ENCODE measurements at regions not wholly inside any gene's neighbourhood (a gene's known extent, or its start where the extent isn't known, plus 50 kb on each side); places are given as distances from the start of the nearest gene placed in this dataset.
"Not testable (repeated sequence)": the region's sequence is repeated elsewhere in the genome, so short reads cannot be mapped to it uniquely, and the experiment has no call there.

GRCh38 chr9:88816141-88816540 is 175.1 kb upstream of the S1PR3 start:
- DNase-seq (ENCODE audit: low spot score): no peak

DNA sequence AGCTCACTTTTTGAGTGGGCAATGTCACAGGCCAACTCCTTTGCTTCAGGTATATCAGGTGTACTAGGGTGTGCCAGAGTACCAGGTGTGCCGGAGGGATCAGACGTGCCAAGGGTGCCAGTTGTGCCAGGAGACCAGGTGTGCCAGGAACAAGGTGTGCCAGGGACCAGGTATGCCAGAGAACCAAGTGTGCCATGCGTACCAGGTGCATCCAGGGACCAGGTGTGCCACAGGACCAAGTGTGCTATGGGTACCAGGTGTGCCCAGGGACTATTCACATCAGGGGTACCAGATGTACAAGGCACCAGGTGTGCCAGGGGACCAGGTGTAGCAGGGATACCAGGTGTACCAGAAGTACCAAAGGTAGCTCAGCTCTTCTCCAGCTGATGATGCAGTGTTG is 174.7 kb upstream of the S1PR3 start:
- DNase-seq (ENCODE audit: low spot score): no peak

DNA sequence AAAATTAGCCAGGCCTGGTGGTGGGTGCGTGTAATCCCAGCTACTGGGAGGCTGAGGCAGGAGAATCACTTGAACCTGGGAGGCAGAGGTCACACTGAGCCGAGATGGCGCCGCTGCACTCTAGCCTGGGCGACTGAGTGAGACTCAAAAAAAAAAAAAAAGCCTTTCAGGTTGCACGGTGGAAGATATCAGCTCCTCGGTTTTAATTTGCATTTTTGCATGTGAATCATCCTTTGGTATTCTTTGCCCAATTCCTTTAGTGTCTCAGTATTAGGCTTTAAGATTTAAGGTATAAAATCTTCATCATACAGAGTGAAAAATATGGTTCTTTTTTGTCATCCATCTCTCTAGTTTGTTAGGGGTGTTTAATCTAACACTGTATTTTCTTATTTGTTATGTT is 173.6 kb upstream of the S1PR3 start:
- no peak for DNase-seq (ENCODE audit: low spot score)

DNA sequence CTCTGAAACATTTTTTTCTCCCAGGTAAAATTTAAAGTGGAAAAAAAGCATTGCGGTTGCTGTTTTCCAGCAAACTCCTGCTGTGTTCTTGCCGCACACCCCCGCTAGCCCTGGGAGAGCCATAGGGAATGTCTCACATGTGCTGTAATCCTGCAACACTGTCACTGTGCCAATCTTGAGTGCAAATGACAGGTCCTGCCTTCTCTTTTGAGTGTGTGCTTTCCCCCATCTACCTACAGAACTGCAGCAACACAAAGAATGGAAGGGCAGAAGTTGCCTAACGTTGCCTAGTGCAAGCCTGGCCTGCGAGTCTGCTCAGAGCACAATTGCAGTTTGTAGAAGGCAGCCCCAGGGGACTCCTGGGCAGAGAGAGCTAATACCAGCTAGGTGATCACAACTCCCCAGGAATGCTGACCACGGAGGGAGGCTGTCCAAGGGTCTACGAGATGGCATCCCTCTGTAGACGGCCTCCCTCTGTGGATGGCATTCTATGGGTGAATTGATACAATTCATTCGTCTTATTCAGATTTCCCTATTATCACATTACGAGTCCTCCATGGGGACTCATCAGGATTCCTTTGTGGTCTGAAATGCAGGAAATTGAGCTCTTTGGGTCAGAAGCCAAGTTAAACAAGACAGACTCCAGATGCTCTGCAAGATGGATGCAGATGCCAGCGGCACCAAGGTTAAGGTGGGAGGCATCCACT is 172.6 kb upstream of the S1PR3 start:
- no peak for DNase-seq (ENCODE audit: low spot score)

- no peak for DNase-seq (ENCODE audit: low spot score)
Observed at GRCh38 chr9:88819476-88819875, 171.8 kb upstream of the S1PR3 start.

- DNase-seq (ENCODE audit: low spot score): no peak
Observed at GRCh38 chr9:88820055-88820454, 171.2 kb upstream of the S1PR3 start.

GRCh38 chr9:88821033-88821745 is 170.1 kb upstream of the S1PR3 start:
- no peak for DNase-seq (ENCODE audit: low spot score)

DNA sequence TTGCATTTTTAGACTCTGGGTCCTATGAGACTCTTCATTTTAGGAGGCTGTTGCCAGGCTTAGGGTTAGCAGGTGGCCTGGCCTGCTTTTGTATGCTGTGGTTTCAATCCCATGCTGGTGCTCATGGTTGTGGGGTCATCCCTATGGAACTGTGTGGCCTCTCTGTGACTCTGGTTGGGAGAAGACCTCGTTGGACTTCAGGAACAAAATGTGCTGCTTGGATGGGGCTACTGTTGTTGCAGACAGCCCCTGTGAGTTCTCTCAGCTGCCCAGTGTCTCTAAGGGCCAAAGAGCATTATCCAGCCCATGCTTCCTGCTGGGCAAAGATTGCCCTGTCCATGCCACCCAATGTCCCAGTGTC is 169.5 kb upstream of the S1PR3 start:
- no peak for DNase-seq (ENCODE audit: low spot score)

DNA sequence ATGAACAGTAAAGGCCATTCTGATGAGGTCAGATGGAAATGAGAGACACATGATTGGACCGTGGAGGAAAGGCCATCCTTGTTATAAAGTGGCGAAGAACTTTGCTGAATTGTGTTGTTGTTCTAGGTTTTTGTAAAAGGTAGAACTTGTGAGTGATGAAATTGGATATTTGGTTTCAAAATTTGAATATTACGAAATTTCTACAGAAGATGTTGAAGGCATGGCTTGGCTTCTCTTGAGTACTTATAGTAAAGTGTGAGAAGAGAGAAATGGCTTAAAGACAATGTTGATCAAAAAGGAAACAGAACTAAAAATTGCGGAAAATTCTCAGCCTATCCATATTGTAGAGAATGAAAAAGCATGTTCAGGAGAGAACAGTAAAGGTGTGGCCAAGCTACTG is 166.6 kb upstream of the S1PR3 start:
- DNase-seq (ENCODE audit: low spot score): no peak

DNA sequence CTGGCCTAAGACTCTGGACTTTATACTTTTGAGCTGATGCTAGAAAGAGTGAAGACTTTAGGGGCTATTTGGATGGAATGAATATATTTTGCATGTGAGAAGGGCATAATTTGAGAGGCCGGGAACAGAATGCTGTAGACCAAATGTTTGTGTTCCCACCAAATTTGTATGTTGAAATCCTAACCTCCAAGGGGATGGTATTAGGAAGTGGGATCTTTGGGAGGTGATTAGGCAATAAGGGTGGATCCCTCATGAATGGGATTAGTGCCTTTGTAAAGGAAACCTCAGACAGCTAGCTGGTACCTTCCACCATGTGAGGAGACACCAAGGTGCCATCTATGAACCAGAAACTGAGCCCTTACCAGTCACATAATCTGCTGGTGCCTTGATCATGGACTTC is 165.1 kb upstream of the S1PR3 start:
- no peak for DNase-seq (ENCODE audit: low spot score)

GRCh38 chr9:88826771-88827181 is 164.5 kb upstream of the S1PR3 start:
- DNase-seq (ENCODE audit: low spot score): no peak

DNA sequence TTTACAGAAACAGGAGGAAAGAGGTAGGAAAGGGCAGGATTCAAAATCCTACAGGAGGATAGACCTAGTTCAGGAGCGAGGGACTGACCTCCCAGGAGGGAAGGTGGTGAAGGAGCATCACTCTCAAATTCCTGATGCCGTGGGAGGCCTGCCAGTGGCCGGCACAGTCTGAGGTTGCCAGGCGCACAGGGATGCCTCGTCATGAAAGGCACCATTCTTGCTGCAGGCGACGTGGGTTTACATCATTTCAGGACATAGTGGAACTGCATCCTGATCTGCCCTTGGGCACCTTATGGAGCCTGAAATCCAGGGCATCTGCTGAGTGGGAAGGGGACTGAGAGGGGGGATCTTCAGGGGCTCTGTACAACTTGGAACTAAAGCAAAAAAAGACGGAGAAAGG is 163.2 kb upstream of the S1PR3 start:
- DNase-seq (ENCODE audit: low spot score): no peak

- DNase-seq (ENCODE audit: low spot score): no peak
Observed at GRCh38 chr9:88828492-88828974, 162.7 kb upstream of the S1PR3 start.

DNA sequence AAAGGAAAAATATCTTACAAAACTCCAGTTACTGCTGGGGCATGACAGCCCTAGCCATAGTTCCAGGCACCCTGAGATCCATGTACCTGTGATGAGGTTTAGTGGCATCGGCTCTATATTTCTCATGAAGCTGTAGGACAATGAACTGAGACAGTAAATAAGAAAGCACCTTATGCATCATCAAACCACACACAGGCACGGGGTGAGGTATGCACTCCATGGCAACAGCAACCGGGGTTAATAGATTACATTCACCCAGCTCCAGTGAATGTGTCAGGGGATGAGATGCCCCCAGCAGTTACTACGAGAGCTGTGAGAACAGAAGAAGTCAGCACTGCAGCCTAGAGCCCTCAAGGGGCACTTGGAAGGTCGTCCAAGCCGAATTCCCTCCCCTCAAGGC is 162.0 kb upstream of the S1PR3 start:
- DNase-seq (ENCODE audit: low spot score): no peak

- no peak for DNase-seq (ENCODE audit: low spot score)
Observed at GRCh38 chr9:88831713-88832407, 159.4 kb upstream of the S1PR3 start.

DNA sequence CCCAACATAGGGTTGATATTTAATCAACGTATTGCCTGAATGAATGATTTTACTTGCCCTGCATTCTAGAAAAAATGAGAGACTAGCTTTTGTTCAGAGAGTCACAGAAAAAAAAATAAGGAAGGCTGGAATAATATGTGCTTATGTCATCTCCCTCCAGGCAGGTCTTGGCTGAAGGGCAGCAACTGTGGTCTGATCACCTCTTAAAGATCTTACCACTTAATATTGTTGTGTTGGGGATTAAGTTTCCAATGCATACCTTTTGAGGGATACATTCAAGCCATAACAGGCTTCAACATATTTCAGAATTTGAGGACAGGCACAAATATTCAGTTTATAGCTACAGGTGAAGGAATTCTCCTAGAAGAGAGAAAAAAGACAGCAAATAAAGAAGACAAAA is 157.3 kb upstream of the S1PR3 start:
- DNase-seq (ENCODE audit: low spot score): no peak

GRCh38 chr9:88835038-88835466 is 156.2 kb upstream of the S1PR3 start:
- DNase-seq (ENCODE audit: low spot score): no peak

- no peak for DNase-seq (ENCODE audit: low spot score)
Observed at GRCh38 chr9:88835772-88836171, 155.5 kb upstream of the S1PR3 start.

GRCh38 chr9:88837731-88838130 is 153.5 kb upstream of the S1PR3 start:
- no peak for DNase-seq (ENCODE audit: low spot score)

DNA sequence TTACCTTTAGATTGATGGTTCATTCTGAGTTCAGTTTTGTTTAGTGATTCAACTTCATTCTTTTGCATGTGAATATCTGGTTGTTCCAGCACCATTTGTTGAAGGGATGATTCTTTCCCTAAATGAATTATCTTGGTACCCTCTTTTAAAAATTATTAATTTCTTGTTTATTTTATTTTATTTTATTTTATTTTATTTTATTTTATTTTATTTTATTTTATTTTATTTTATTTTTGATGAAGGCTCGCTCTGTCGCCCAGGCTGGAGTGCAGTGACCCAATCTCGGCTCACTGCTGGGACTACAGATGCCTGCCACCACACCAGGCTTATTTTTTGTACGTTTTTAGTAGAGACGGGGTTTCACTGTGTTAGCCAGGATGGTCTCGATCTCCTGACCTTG is 141.4 kb upstream of the S1PR3 start:
- not testable (repeated sequence) for DNase-seq (ENCODE audit: low spot score)

DNA sequence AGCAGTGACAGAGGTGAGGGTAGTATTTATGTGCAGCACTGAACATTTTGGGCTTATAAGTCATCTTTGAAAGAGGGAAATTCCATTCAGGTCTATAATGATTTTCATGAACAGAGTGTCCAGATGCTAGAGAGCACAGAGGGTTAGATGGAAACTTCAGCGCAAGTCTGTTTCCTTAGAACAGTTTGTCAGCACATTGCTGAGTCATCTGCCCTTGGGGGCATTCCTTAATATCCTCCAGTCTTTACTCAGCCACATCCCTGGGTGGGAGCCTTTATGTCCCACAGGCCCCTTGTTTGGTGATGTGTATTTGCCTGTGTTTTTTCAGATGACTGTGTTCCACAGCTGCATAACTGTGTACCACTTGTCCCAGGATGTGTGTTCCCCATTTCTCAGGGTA is 138.5 kb upstream of the S1PR3 start:
- no peak for DNase-seq (ENCODE audit: low spot score)

DNA sequence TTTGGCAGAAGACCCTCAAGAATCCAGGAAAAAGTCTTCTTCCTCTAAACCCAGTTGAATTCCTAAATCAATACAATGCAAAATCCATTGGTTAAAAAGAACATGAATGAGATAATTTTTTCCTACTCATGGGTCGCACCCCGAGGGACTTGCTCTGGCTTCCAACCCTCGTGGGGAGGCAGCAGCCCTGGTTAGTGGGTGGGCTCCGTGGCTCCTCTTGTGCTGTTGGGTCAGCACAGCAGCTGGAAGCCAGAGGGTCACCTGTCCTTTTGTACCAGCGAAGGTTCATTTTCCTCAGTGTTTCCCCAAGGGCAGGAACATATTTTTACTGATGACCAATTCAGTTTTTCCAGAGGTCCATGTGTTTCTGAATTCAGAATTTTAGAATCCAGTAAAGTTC is 120.6 kb upstream of the S1PR3 start:
- no peak for DNase-seq (ENCODE audit: low spot score)

- no peak for DNase-seq (ENCODE audit: low spot score)
Observed at GRCh38 chr9:88871669-88872068, 119.6 kb upstream of the S1PR3 start.

All from iPS-NIHi11 (cell line).